Gastrocnemius medialis (tissue), 4 donors: ENCODE measurements at regions not wholly inside any gene's neighbourhood (a gene's known extent, or its start where the extent isn't known, plus 50 kb on each side); places are given as distances from the start of the nearest gene placed in this dataset.

Experiments used
- ATAC-seq, 2 donors: fragments of 150-250 bp; one replicate each; pipeline ENCODE4 v1.9.1; 2016
- DNase-seq, 2 donors: peaks; one replicate each; pipeline ENCODE4 v3.0.0-alpha.2; 2019
- H3K27ac ChIP-seq, 4 donors: fragments of 200-600 bp; sonication (generic); 1 replicate in 1 of 4; 2 replicates in 3 of 4; pipeline ENCODE4 v1.5.1; 2016 to 2018; ENCODE audit warnings: mild to moderate bottlenecking in 2 of 4, moderate library complexity in 1 of 4
- H3K27me3 ChIP-seq, 3 donors: fragments of 200-600 bp; sonication (generic) in 2 of 3; 1 replicate in 1 of 3; 2 replicates in 2 of 3; pipeline versions ENCODE4 v1.5.1 to v1.6.0; 2016 to 2019; ENCODE audit warnings: mild to moderate bottlenecking in 1 of 3, moderate library complexity in 1 of 3
- H3K36me3 ChIP-seq, 2 donors: fragments of 200-600 bp; sonication (generic) in 1 of 2; one replicate each; pipeline ENCODE4 v1.5.1; 2017 to 2018
- H3K4me1 ChIP-seq, 2 donors: fragments of 200-600 bp; sonication (generic) in 1 of 2; one replicate each; pipeline ENCODE4 v1.5.1; 2016 to 2017; ENCODE audit warnings: mild to moderate bottlenecking in 2 of 2
- H3K4me3 ChIP-seq, 4 donors: fragments of 200-600 bp; sonication (generic) in 3 of 4; 1 replicate in 1 of 4; 2 replicates in 3 of 4; pipeline ENCODE4 v1.5.1; 2016 to 2019; ENCODE audit warnings: mild to moderate bottlenecking in 2 of 4
- H3K9me3 ChIP-seq, 3 donors: fragments of 200-600 bp; sonication (generic) in 2 of 3; 1 replicate in 1 of 3; 2 replicates in 2 of 3; pipeline ENCODE4 v1.5.1; 2016 to 2019
- POLR2A ChIP-seq, 2 donors: fragments of 450-650 bp; IDR thresholded peaks; one replicate each; pipeline ENCODE4 v1.6.1; 2017; ENCODE audit warnings: antibody characterized with exemption in 2 of 2, mild to moderate bottlenecking in 2 of 2, moderate library complexity in 2 of 2
- in situ Hi-C, 4 donors: fragments of 200-750 bp; cut with MboI; loops; one replicate each; pipeline versions ENCODE4 v1.15.0 to v1.8.0; 2017; ENCODE audit warnings: low sequenced_read_pairs in 4 of 4
- intact Hi-C: fragments of 100-400 bp; cut with DNase I; formaldehyde crosslinking; loops from one replicate; pipeline ENCODE4 v1.15.1; 2023; ENCODE audit warnings: low total_unique reads
- TF ChIP-seq, protein P1 (sequence below), 5 experiments: fragments of 450-650 bp in 3 of 5; fragments of 200-600 bp in 2 of 5; sonication (generic) in 2 of 5; IDR thresholded peaks in 4 of 5; conservative IDR thresholded peaks in 1 of 5; 1 replicate in 4 of 5; 2 replicates in 1 of 5; pipeline ENCODE4 v1.5.1; 2016 to 2019; ENCODE audit warnings: antibody characterized with exemption in 5 of 5, mild to moderate bottlenecking in 3 of 5, moderate library complexity in 3 of 5

DNA sequence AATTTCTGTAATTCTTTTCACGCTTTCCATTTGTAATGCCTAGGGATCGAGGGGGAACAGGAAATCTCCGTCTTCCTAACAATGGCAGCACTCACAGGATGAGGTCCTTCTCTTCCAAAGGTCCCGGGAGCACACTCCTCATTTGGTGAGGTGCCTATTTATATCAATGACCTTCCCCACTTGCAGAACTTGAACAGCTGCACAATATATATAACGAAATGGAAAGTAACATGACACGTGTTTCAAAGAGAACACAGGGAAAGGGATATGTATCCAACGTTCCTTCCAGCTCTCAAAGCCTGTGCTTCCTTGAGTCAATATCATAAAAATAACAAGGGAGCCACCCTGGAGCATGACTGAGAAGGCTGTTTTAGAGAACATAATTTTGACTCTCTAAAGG, 78.6 kb upstream of the RBM24 start:
- H3K27ac ChIP-seq = peak overlapping the region; percentile 87 to 93 (median 90)
- peak; percentile 39 to 79 for DNase-seq
- no peaks in the 10 kb centered on the region for H3K36me3 ChIP-seq

DNA sequence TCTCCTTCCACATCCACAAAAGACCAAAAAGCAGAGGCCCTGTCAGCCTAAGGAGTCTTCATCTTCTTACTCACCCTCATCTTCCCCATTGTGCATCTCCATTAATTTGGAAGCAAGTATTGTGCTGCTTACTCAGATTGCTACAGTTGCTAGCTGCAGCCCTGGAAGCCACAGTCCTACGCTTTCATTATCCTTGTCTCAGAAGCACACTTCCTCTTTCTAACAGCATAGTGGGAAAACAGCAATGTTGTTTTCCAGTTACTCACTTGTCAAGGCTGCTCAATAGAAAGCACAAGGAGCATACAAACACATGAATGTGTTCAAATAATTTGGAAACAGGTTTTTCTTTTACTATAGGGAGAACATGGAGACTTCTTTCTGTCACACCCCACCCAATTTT, 76.6 kb upstream of the RBM24 start:
- no peaks in the 10 kb centered on the region for H3K36me3 ChIP-seq
- in situ Hi-C loops (no loop called here), intact Hi-C loops (no loop called here)
- H3K4me1 ChIP-seq = peaks cover 16 to 23% of the 10 kb centered on the region in 2 donors
- no peak overlapping the region for H3K4me3 ChIP-seq
- no peak for ATAC-seq
- DNase-seq = no peak
- H3K27me3 ChIP-seq = no peaks in the 10 kb centered on the region
- no peaks in the 10 kb centered on the region for H3K9me3 ChIP-seq
- TF ChIP-seq, protein P1, sequence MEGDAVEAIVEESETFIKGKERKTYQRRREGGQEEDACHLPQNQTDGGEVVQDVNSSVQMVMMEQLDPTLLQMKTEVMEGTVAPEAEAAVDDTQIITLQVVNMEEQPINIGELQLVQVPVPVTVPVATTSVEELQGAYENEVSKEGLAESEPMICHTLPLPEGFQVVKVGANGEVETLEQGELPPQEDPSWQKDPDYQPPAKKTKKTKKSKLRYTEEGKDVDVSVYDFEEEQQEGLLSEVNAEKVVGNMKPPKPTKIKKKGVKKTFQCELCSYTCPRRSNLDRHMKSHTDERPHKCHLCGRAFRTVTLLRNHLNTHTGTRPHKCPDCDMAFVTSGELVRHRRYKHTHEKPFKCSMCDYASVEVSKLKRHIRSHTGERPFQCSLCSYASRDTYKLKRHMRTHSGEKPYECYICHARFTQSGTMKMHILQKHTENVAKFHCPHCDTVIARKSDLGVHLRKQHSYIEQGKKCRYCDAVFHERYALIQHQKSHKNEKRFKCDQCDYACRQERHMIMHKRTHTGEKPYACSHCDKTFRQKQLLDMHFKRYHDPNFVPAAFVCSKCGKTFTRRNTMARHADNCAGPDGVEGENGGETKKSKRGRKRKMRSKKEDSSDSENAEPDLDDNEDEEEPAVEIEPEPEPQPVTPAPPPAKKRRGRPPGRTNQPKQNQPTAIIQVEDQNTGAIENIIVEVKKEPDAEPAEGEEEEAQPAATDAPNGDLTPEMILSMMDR (IDR thresholded peaks at IDR 0.05 in 4 of 5, conservative IDR thresholded peaks at IDR 0.05 in 1 of 5) = no peak
- no peak for TF ChIP-seq POLR2A (IDR thresholded peaks at IDR 0.05)
- H3K27ac ChIP-seq = peak overlapping the region; percentile 87 to 93 (median 90)

More for the DNA sequence above, 78.6 kb upstream of the RBM24 start:
- in situ Hi-C loops (no loop called here), intact Hi-C loops (loop anchor here (2.0 kb wide), 1 partner anchor 76 kb away; no protein-coding TSS in a partner anchor)
- peak overlapping the region in 1 of 4 donors; percentile 6 for H3K4me3 ChIP-seq
- no peaks in the 10 kb centered on the region for H3K27me3 ChIP-seq
- H3K9me3 ChIP-seq = no peaks in the 10 kb centered on the region
- TF ChIP-seq, protein P1 (IDR thresholded peaks at IDR 0.05 in 4 of 5, conservative IDR thresholded peaks at IDR 0.05 in 1 of 5) = no peak
- peak; percentile 82 to 90 for TF ChIP-seq POLR2A (IDR thresholded peaks at IDR 0.05)
- H3K4me1 ChIP-seq = peaks cover 23 to 24% of the 10 kb centered on the region in 2 donors
- ATAC-seq = peak; percentile 97 to 98

GRCh38 chr6:17206566-17207072, 74.5 kb upstream of the RBM24 start:
- H3K27ac ChIP-seq = peak overlapping the region in 2 of 4 donors; percentile 36 to 88
- TF ChIP-seq POLR2A (IDR thresholded peaks at IDR 0.05) = no peak
- TF ChIP-seq, protein P1 (IDR thresholded peaks at IDR 0.05 in 4 of 5, conservative IDR thresholded peaks at IDR 0.05 in 1 of 5) = no peak
- no peak for DNase-seq
- no peaks in the 10 kb centered on the region for H3K27me3 ChIP-seq
- no peak overlapping the region for H3K4me3 ChIP-seq
- in situ Hi-C loops (no loop called here), intact Hi-C loops (no loop called here)
- no peaks in the 10 kb centered on the region for H3K9me3 ChIP-seq
- peaks cover 20 to 23% of the 10 kb centered on the region in 2 donors for H3K4me1 ChIP-seq
- no peak for ATAC-seq
- no peaks in the 10 kb centered on the region for H3K36me3 ChIP-seq

GRCh38 chr6:17207281-17207680, 73.9 kb upstream of the RBM24 start:
- Histone ChIP-seq H3K36me3 (no peaks in the 10 kb centered on the region), H3K9me3 (no peaks in the 10 kb centered on the region), H3K4me3 (no peak overlapping the region), H3K27me3 (no peaks in the 10 kb centered on the region), H3K4me1 (peaks cover 21 to 22% of the 10 kb centered on the region in 2 donors), H3K27ac (peak overlapping the region; percentile 36 to 88 (median 42))
- ATAC-seq = no peak
- in situ Hi-C loops = no loop called here
- TF ChIP-seq POLR2A (IDR thresholded peaks at IDR 0.05) = no peak
- TF ChIP-seq, protein P1 (IDR thresholded peaks at IDR 0.05 in 4 of 5, conservative IDR thresholded peaks at IDR 0.05 in 1 of 5) = no peak
- peak; percentile 6 to 73 for DNase-seq
- intact Hi-C loops = no loop called here
